CD14-positive monocyte (primary cell): ENCODE measurements at regions not wholly inside any gene's neighbourhood (a gene's known extent, or its start where the extent isn't known, plus 50 kb on each side); places are given as distances from the start of the nearest gene placed in this dataset.

Source experiments
- DNase-seq, 3 donors: peaks; one replicate each; pipeline ENCODE4 v3.0.0-alpha.2; 2011 to 2022
- H2AFZ ChIP-seq: 2 replicates; pipeline ENCODE4 v1.6.0; 2012; ENCODE audit warnings: mild to moderate bottlenecking, low read depth, low read length, inconsistent platforms; ENCODE audit not compliant: insufficient read depth, poor library complexity, severe bottlenecking
- H3K27ac ChIP-seq, 2 donors: 1 replicate in 1 of 2; 2 replicates in 1 of 2; pipeline ENCODE4 v1.5.1; 2012 to 2013; ENCODE audit warnings: low read length in 2 of 2, control low read depth in 1 of 2, inconsistent platforms in 1 of 2, low read depth in 1 of 2, mild to moderate bottlenecking in 1 of 2
- H3K27me3 ChIP-seq, 2 donors: one replicate each; pipeline versions ENCODE4 v1.6.0 to v1.6.1; 2011 to 2013; ENCODE audit warnings: low read length in 2 of 2; ENCODE audit not compliant: control insufficient read depth in 2 of 2, insufficient read depth in 2 of 2
- H3K36me3 ChIP-seq, 2 donors: replicated peaks in 1 of 2; 1 replicate in 1 of 2; 2 replicates in 1 of 2; pipeline versions ENCODE4 v1.5.1 to v1.6.1; 2012 to 2013; ENCODE audit warnings: low read length in 2 of 2, control low read depth in 1 of 2, inconsistent platforms in 1 of 2, mild to moderate bottlenecking in 1 of 2; ENCODE audit not compliant: insufficient read depth in 2 of 2, control insufficient read depth in 1 of 2
- H3K4me1 ChIP-seq, 2 donors: 1 replicate in 1 of 2; 2 replicates in 1 of 2; pipeline versions ENCODE4 v1.5.1 to v1.6.1; 2012 to 2013; ENCODE audit warnings: low read length in 2 of 2, control low read depth in 1 of 2, inconsistent platforms in 1 of 2, mild to moderate bottlenecking in 1 of 2, moderate library complexity in 1 of 2; ENCODE audit not compliant: insufficient read depth in 2 of 2, control insufficient read depth in 1 of 2
- H3K4me2 ChIP-seq: replicated peaks from 2 replicates; pipeline ENCODE3; 2012; ENCODE audit warnings: low read length, moderate library complexity, mild to moderate bottlenecking; ENCODE audit not compliant: poor library complexity, severe bottlenecking; ENCODE audit errors: extremely low read depth
- H3K4me3 ChIP-seq, 3 experiments: fragments of 200-600 bp in 1 of 3; sonication (generic) in 1 of 3; replicated peaks in 1 of 3; 1 replicate in 2 of 3; 2 replicates in 1 of 3; pipeline ENCODE4 v1.5.1; 2011 to 2013; ENCODE audit warnings: low read length in 3 of 3, mild to moderate bottlenecking in 3 of 3, control low read depth in 2 of 3, low read depth in 2 of 3, inconsistent platforms in 1 of 3, moderate library complexity in 1 of 3
- H3K79me2 ChIP-seq: 2 replicates; pipeline ENCODE4 v1.6.0; 2012; ENCODE audit warnings: mild to moderate bottlenecking, control low read depth, inconsistent platforms, low read length, moderate library complexity; ENCODE audit not compliant: insufficient read depth
- H3K9ac ChIP-seq: 2 replicates; pipeline ENCODE4 v1.6.0; 2017; ENCODE audit warnings: low read length, mild to moderate bottlenecking; ENCODE audit not compliant: insufficient read depth, poor library complexity, severe bottlenecking
- H3K9me3 ChIP-seq, 2 donors: replicated peaks in 1 of 2; 1 replicate in 1 of 2; 2 replicates in 1 of 2; pipeline versions ENCODE4 v1.5.1 to v1.6.1; 2012 to 2013; ENCODE audit warnings: low read length in 2 of 2, control low read depth in 1 of 2; ENCODE audit not compliant: control insufficient read depth in 1 of 2, insufficient read depth in 1 of 2
- H4K20me1 ChIP-seq: 2 replicates; pipeline ENCODE4 v1.6.0; 2012; ENCODE audit warnings: mild to moderate bottlenecking, low read length, control low read depth, moderate library complexity; ENCODE audit not compliant: insufficient read depth
- H3K27ac Mint-ChIP-seq, 7 donors: one replicate each; pipeline ENCODE4 v1.8.0; 2020; ENCODE audit warnings: mild to moderate bottlenecking in 7 of 7, mixed read lengths in 7 of 7, moderate library complexity in 6 of 7, inconsistent platforms in 2 of 7
- H3K27me3 Mint-ChIP-seq, 3 donors: one replicate each; pipeline ENCODE4 v1.8.0; 2021 to 2022; ENCODE audit warnings: low read depth in 3 of 3, mild to moderate bottlenecking in 3 of 3, mixed read lengths in 3 of 3, moderate library complexity in 3 of 3, inconsistent platforms in 1 of 3
- H3K36me3 Mint-ChIP-seq, 2 donors: one replicate each; pipeline ENCODE4 v1.8.0; 2020; ENCODE audit warnings: mixed read lengths in 2 of 2, inconsistent platforms in 1 of 2, mild to moderate bottlenecking in 1 of 2
- H3K4me1 Mint-ChIP-seq: one replicate; pipeline ENCODE4 v1.8.0; 2020; ENCODE audit warnings: mild to moderate bottlenecking, mixed read lengths
- H3K4me3 Mint-ChIP-seq, 2 donors: one replicate each; pipeline ENCODE4 v1.8.0; 2020; ENCODE audit warnings: mild to moderate bottlenecking in 2 of 2, mixed read lengths in 2 of 2, moderate library complexity in 1 of 2
- H3K9me3 Mint-ChIP-seq, 7 donors: one replicate each; pipeline ENCODE4 v1.8.0; 2020 to 2022; ENCODE audit warnings: mixed read lengths in 7 of 7, mild to moderate bottlenecking in 6 of 7, moderate library complexity in 6 of 7, inconsistent platforms in 2 of 7
- CTCF ChIP-seq: fragments of 200-600 bp; IDR thresholded peaks from one replicate; pipeline ENCODE4 v1.8.0; 2022; ENCODE audit warnings: antibody characterized with exemption, mild to moderate bottlenecking
- WGBS: methylation state at CpG from one replicate; pipeline ENCODE4 v1.1.5; 2013; ENCODE audit warnings: missing lambda C conversion rate; ENCODE audit not compliant: insufficient coverage; 5-methylcytosine and 5-hydroxymethylcytosine counted together
- intact Hi-C, 2 donors: fragments of 100-400 bp; cut with micrococcal nuclease; formaldehyde crosslinking; loops; one replicate each; pipeline versions ENCODE4 v1.15.0 to v1.15.1; 2023

GRCh38 chr2:60127191-60127590 is 426.3 kb downstream of the BCL11A start:
- H3K9me3 Mint-ChIP-seq = peaks cover 4 to 19% (median 7%) of the 10 kb centered on the region in 7 donors
- H3K4me3 ChIP-seq = no peak overlapping the region
- no peak overlapping the region for H3K9ac ChIP-seq
- H3K4me3 Mint-ChIP-seq = no peak overlapping the region
- H3K4me1 Mint-ChIP-seq = no peaks in the 10 kb centered on the region
- no peaks in the 10 kb centered on the region for H4K20me1 ChIP-seq
- no peak for TF ChIP-seq CTCF
- no peaks in the 10 kb centered on the region for H3K79me2 ChIP-seq
- no peak overlapping the region for H3K27ac ChIP-seq
- no CpG with 5 or more reads among the region's 2 CpGs for WGBS
- H3K4me1 ChIP-seq = no peaks in the 10 kb centered on the region
- peaks cover 2 to 4% of the 10 kb centered on the region in 2 donors for H3K9me3 ChIP-seq
- intact Hi-C loops = no loop called here
- no peak overlapping the region for H2AFZ ChIP-seq
- no peak for DNase-seq
- no peak overlapping the region for H3K27ac Mint-ChIP-seq
- no peak overlapping the region for H3K4me2 ChIP-seq
- H3K36me3 ChIP-seq = no peaks in the 10 kb centered on the region
- no peaks in the 10 kb centered on the region for H3K27me3 Mint-ChIP-seq
- no peaks in the 10 kb centered on the region for H3K36me3 Mint-ChIP-seq
- no peaks in the 10 kb centered on the region for H3K27me3 ChIP-seq

GRCh38 chr2:60125611-60126426 is 427.6 kb downstream of the BCL11A start:
- intact Hi-C loops = no loop called here
- H3K4me1 Mint-ChIP-seq = no peaks in the 10 kb centered on the region
- no peaks in the 10 kb centered on the region for H3K79me2 ChIP-seq
- peaks cover 0 to 14% (median 4%) of the 10 kb centered on the region in 7 donors for H3K9me3 Mint-ChIP-seq
- peaks cover 2 to 4% of the 10 kb centered on the region in 2 donors for H3K9me3 ChIP-seq
- 96% methylated on average over 5 of the region's 8 CpGs for WGBS
- no peaks in the 10 kb centered on the region for H3K27me3 ChIP-seq
- H3K27ac Mint-ChIP-seq = no peak overlapping the region
- no peak overlapping the region for H3K27ac ChIP-seq
- H3K4me1 ChIP-seq = no peaks in the 10 kb centered on the region
- H3K36me3 Mint-ChIP-seq = no peaks in the 10 kb centered on the region
- H3K36me3 ChIP-seq = no peaks in the 10 kb centered on the region
- DNase-seq = no peak
- H2AFZ ChIP-seq = no peak overlapping the region
- no peak for TF ChIP-seq CTCF
- peaks cover 0 to 1% (median 0%) of the 10 kb centered on the region in 3 donors for H3K27me3 Mint-ChIP-seq
- no peaks in the 10 kb centered on the region for H4K20me1 ChIP-seq
- H3K4me2 ChIP-seq = no peak overlapping the region
- H3K4me3 Mint-ChIP-seq = no peak overlapping the region
- no peak overlapping the region for H3K9ac ChIP-seq
- no peak overlapping the region for H3K4me3 ChIP-seq
